ENCODE measurements at regions not wholly inside any gene's neighbourhood (a gene's known extent, or its start where the extent isn't known, plus 50 kb on each side); places are given as distances from the start of the nearest gene placed in this dataset.

- Histone ChIP-seq H2AFZ (ENCODE audit: low read length) (no peak overlapping the region), H3K27ac (ENCODE audit: extremely low read length, insufficient read depth, low read length) (no peak overlapping the region), H3K4me2 (ENCODE audit: low read depth, low read length) (no peak overlapping the region), H3K4me3 (replicated peaks in 1 of 3; ENCODE audit: insufficient read depth in 1 of 3, low read depth in 2 of 3, low read length in 3 of 3) (no peak overlapping the region), H3K9ac (ENCODE audit: insufficient read depth, low read depth, low read length) (no peak overlapping the region), H3K36me3 (replicated peaks in 1 of 2; ENCODE audit: control insufficient read depth in 1 of 2, insufficient read depth in 2 of 2, low read length in 2 of 2) (no peaks in the 10 kb centered on the region), H3K4me1 (ENCODE audit: insufficient read depth, low read length) (peaks cover 17% of the 10 kb centered on the region), H3K79me2 (ENCODE audit: insufficient read depth, low read length) (no peaks in the 10 kb centered on the region), H3K27me3 (ENCODE audit: control insufficient read depth in 1 of 2, insufficient read depth in 2 of 2, low read length in 2 of 2) (peaks cover 2 to 14% of the 10 kb centered on the region in 2 experiments; a peak in 3 of 5 replicates), H3K9me3 (ENCODE audit: low read length) (no peaks in the 10 kb centered on the region), H4K20me1 (ENCODE audit: insufficient read depth, low read length) (no peaks in the 10 kb centered on the region)
- no TSS peak for BruUV-seq (replicated peaks)
- FAIRE-seq (no peak), ATAC-seq (no peak), DNase-seq (ENCODE audit: low spot score) (no peak)
- intact Hi-C loops (cut with micrococcal nuclease; ENCODE audit: unreplicated experiment) (no loop called here), in situ Hi-C loops (cut with HindIII; ENCODE audit: extremely low pct_ligation_motif_present, low pct_unique_long_range_greater_than_20kb) (no loop called here)
- WGBS (ENCODE audit: low lambda C conversion rate): 0% methylated on average over 1 of the region's 1 CpG
- ChIA-PET POLR2A (no interaction called here), CTCF (ENCODE audit: low intra/inter-chr PET ratio, low total read pairs) (no interaction called here)
- no peak for TF ChIP-seq ZBTB44 (CRISPR knock-in tag; IDR thresholded peaks at IDR 0.05)
- no peak for TF ChIP-seq MYPOP (CRISPR knock-in tag; IDR thresholded peaks at IDR 0.05)
- no peak for TF ChIP-seq KMT2A (CRISPR knock-in tag; IDR thresholded peaks at IDR 0.05)
- TF ChIP-seq PAXIP1 (CRISPR knock-in tag; conservative IDR thresholded peaks at IDR 0.05): no peak
- no peak for TF ChIP-seq MTERF4 (CRISPR knock-in tag; IDR thresholded peaks at IDR 0.05)
- TF ChIP-seq ZNF713 (CRISPR knock-in tag; IDR thresholded peaks at IDR 0.05): no peak
- no peak for TF ChIP-seq DR1 (CRISPR knock-in tag; IDR thresholded peaks at IDR 0.05)
- no peak for TF ChIP-seq UBTF (CRISPR knock-in tag; IDR thresholded peaks at IDR 0.05)
- TF ChIP-seq MED1 (CRISPR knock-in tag; IDR thresholded peaks at IDR 0.05): no peak
- TF ChIP-seq HDAC1 (CRISPR knock-in tag; IDR thresholded peaks at IDR 0.05): no peak
- TF ChIP-seq RBM22 (optimal IDR thresholded peaks at IDR 0.05; ENCODE audit: low read length): no peak
- TF ChIP-seq RCOR2 (CRISPR knock-in tag; IDR thresholded peaks at IDR 0.05): no peak
- no peak for TF ChIP-seq ATRX (CRISPR knock-in tag; IDR thresholded peaks at IDR 0.05; ENCODE audit: borderline replicate concordance)
- TF ChIP-seq HMGXB4 (CRISPR knock-in tag; IDR thresholded peaks at IDR 0.05; ENCODE audit: borderline replicate concordance in 1 of 2, low read depth in 1 of 2): no peak
These were observed 220.1 kb downstream of the PIK3R1 start for GRCh38 chr5:68435611-68436010.

Data from HepG2 (cell line).